H9 (cell line): ENCODE measurements at regions not wholly inside any gene's neighbourhood (a gene's known extent, or its start where the extent isn't known, plus 50 kb on each side); places are given as distances from the start of the nearest gene placed in this dataset.

Source experiments
- DNase-seq: peaks from one replicate; pipeline ENCODE4 v3.0.0-alpha.2; 2017
- H2AFZ ChIP-seq: one replicate; pipeline ENCODE4 v1.6.1; 2013; ENCODE audit warnings: mild to moderate bottlenecking, low read length, control low read depth, moderate library complexity
- H2AK5ac ChIP-seq: 2 replicates; pipeline ENCODE4 v1.6.1; 2013; ENCODE audit warnings: low read length, control low read depth, mixed read lengths; ENCODE audit not compliant: insufficient read length
- H2BK120ac ChIP-seq: one replicate; pipeline ENCODE4 v1.6.1; 2013; ENCODE audit warnings: low read depth, mild to moderate bottlenecking, low read length, control low read depth, inconsistent platforms; ENCODE audit not compliant: poor library complexity, severe bottlenecking
- H2BK12ac ChIP-seq: 2 replicates; pipeline ENCODE4 v1.6.1; 2013; ENCODE audit warnings: low read length, control low read depth, mixed read lengths, low read depth; ENCODE audit not compliant: insufficient read length
- H2BK15ac ChIP-seq: 2 replicates; pipeline ENCODE4 v1.6.1; 2013; ENCODE audit warnings: low read depth, low read length, control low read depth
- H2BK20ac ChIP-seq: one replicate; pipeline ENCODE4 v1.6.1; 2013; ENCODE audit warnings: low read depth, mild to moderate bottlenecking, low read length, control low read depth, inconsistent platforms; ENCODE audit not compliant: poor library complexity, severe bottlenecking
- H2BK5ac ChIP-seq: 2 replicates; pipeline ENCODE4 v1.6.1; 2013; ENCODE audit warnings: low read length, control low read depth, mixed read lengths; ENCODE audit not compliant: insufficient read length
- H3K14ac ChIP-seq: 2 replicates; pipeline ENCODE4 v1.6.1; 2013; ENCODE audit warnings: low read length, control low read depth; ENCODE audit not compliant: insufficient read depth
- H3K18ac ChIP-seq: 2 replicates; pipeline ENCODE4 v1.6.1; 2013; ENCODE audit warnings: low read depth, mild to moderate bottlenecking, mixed read lengths, low read length, control low read depth; ENCODE audit not compliant: insufficient read length
- H3K23ac ChIP-seq: 2 replicates; pipeline ENCODE4 v1.6.1; 2013; ENCODE audit warnings: low read length, control low read depth, mixed read lengths, low read depth; ENCODE audit not compliant: insufficient read length
- H3K23me2 ChIP-seq: 2 replicates; pipeline ENCODE4 v1.6.1; 2013; ENCODE audit warnings: low read depth, mild to moderate bottlenecking, mixed read lengths, low read length, control low read depth; ENCODE audit not compliant: insufficient read length, poor library complexity, severe bottlenecking
- H3K27ac ChIP-seq: 2 replicates; pipeline ENCODE4 v1.5.1; 2013; ENCODE audit warnings: low read length, control low read depth, mixed read lengths, low read depth; ENCODE audit not compliant: insufficient read length
- H3K27me3 ChIP-seq: 2 replicates; pipeline ENCODE4 v1.6.1; 2013; ENCODE audit warnings: low read length, control low read depth, inconsistent platforms; ENCODE audit not compliant: insufficient read depth
- H3K4ac ChIP-seq: 2 replicates; pipeline ENCODE4 v1.6.1; 2013; ENCODE audit warnings: low read depth, mild to moderate bottlenecking, control low read depth, inconsistent platforms, low read length, moderate library complexity
- H3K4me1 ChIP-seq: 2 replicates; pipeline ENCODE4 v1.6.1; 2013; ENCODE audit warnings: low read length, control low read depth, inconsistent platforms; ENCODE audit not compliant: insufficient read depth
- H3K4me2 ChIP-seq: 2 replicates; pipeline ENCODE4 v1.6.1; 2013; ENCODE audit warnings: low read length, control low read depth, mixed read lengths; ENCODE audit not compliant: insufficient read length, insufficient read depth
- H3K56ac ChIP-seq: 2 replicates; pipeline ENCODE4 v1.6.1; 2013; ENCODE audit warnings: low read depth, mild to moderate bottlenecking, mixed read lengths, low read length, control low read depth; ENCODE audit not compliant: insufficient read length
- H3K79me1 ChIP-seq: 2 replicates; pipeline ENCODE4 v1.6.1; 2013; ENCODE audit warnings: low read depth, mild to moderate bottlenecking, moderate library complexity, low read length, control low read depth, inconsistent platforms; ENCODE audit not compliant: insufficient read depth, poor library complexity, severe bottlenecking
- H3K79me2 ChIP-seq: 2 replicates; pipeline ENCODE4 v1.6.1; 2013; ENCODE audit warnings: low read length, control low read depth, inconsistent platforms; ENCODE audit not compliant: insufficient read depth
- H3K9ac ChIP-seq: 2 replicates; pipeline ENCODE4 v1.6.1; 2013; ENCODE audit warnings: low read length, control low read depth, mixed read lengths; ENCODE audit not compliant: insufficient read length; ENCODE audit errors: extremely low read depth
- H3K9me3 ChIP-seq: one replicate; pipeline ENCODE4 v1.6.1; 2013; ENCODE audit warnings: low read depth, low read length, inconsistent platforms; ENCODE audit not compliant: control insufficient read depth
- H3T11ph ChIP-seq: one replicate; pipeline ENCODE4 v1.6.1; 2013; ENCODE audit warnings: mild to moderate bottlenecking, low read length, control low read depth, inconsistent platforms
- H4K20me1 ChIP-seq: one replicate; pipeline ENCODE4 v1.6.1; 2013; ENCODE audit not compliant: control insufficient read depth, insufficient read length, insufficient read depth
- H4K5ac ChIP-seq: 2 replicates; pipeline ENCODE4 v1.6.1; 2013; ENCODE audit warnings: low read depth, mild to moderate bottlenecking, mixed read lengths, low read length, control low read depth; ENCODE audit not compliant: insufficient read length
- H4K8ac ChIP-seq: replicated peaks from 2 replicates; pipeline ENCODE4 v1.6.1; 2013; ENCODE audit warnings: low read length, control low read depth, mixed read lengths, low read depth; ENCODE audit not compliant: insufficient read length
- H4K91ac ChIP-seq: 2 replicates; pipeline ENCODE4 v1.6.1; 2013; ENCODE audit warnings: low read depth, mild to moderate bottlenecking, moderate library complexity, mixed read lengths, low read length, control low read depth; ENCODE audit not compliant: insufficient read length
- H3K27ac Mint-ChIP-seq, 3 experiments: 2 replicates in 2 of 3; 3 replicates in 1 of 3; pipeline ENCODE4 v1.8.0; 2020 to 2021; ENCODE audit warnings: mixed read lengths in 3 of 3, mild to moderate bottlenecking in 1 of 3, moderate library complexity in 1 of 3
- H3K27me3 Mint-ChIP-seq: 2 replicates; pipeline ENCODE4 v1.8.0; 2021; ENCODE audit warnings: low read depth, mild to moderate bottlenecking, moderate library complexity, mixed read lengths
- H3K36me3 Mint-ChIP-seq, 3 experiments: 2 replicates in 2 of 3; 3 replicates in 1 of 3; pipeline ENCODE4 v1.8.0; 2020 to 2021; ENCODE audit warnings: low read depth in 3 of 3, mixed read lengths in 3 of 3; ENCODE audit not compliant: insufficient read depth in 1 of 3
- H3K4me1 Mint-ChIP-seq, 2 experiments: 2 replicates each; pipeline ENCODE4 v1.8.0; 2020; ENCODE audit warnings: mixed read lengths in 2 of 2
- H3K4me3 Mint-ChIP-seq, 2 experiments: 2 replicates in 1 of 2; 3 replicates in 1 of 2; pipeline ENCODE4 v1.8.0; 2020 to 2021; ENCODE audit warnings: mild to moderate bottlenecking in 2 of 2, mixed read lengths in 2 of 2, moderate library complexity in 1 of 2
- H3K9me3 Mint-ChIP-seq, 2 experiments: 2 replicates in 1 of 2; 3 replicates in 1 of 2; pipeline ENCODE4 v1.8.0; 2020; ENCODE audit warnings: mild to moderate bottlenecking in 2 of 2, mixed read lengths in 2 of 2, moderate library complexity in 1 of 2
- TF ChIP-seq, protein P1 (sequence below): fragments of 200-600 bp; sonication (generic); conservative IDR thresholded peaks from 3 replicates; pipeline ENCODE4 v1.8.0; 2021; ENCODE audit warnings: antibody characterized with exemption, mild to moderate bottlenecking

DNA sequence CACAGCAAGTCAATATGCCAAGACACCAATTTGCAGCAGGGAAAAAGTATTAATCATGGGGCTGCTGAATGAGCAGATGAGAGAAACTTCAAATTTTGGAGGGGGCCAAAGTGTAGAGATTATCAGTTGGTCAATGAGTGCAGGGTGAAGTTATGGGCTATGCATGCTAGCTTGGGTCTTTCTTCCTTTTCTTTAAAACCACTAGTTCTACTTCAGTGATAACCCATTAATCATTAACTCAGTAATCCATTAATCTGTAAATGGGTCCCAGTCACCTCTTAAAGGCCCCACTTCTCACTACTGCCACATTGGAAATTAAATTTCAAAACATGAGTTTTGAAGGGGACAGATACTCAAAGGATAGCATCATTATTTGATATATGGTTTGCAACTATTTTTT, 688.6 kb upstream of the ADGRL4 start:
- no peak overlapping the region for H3T11ph ChIP-seq
- no peak overlapping the region for H2BK20ac ChIP-seq
- Mint-ChIP-seq H3K4me3 (no peak overlapping the region), H3K4me1 (peaks cover 2 to 5% of the 10 kb centered on the region in 2 experiments; a peak in 2 of 4 replicates), H3K27ac (no peak overlapping the region; a peak in 1 of 7 replicates), H3K9me3 (0 out of 5 replicates have a peak, but pooled peaks cover 0 to 2% of the 10 kb centered on the region in 2 experiments), H3K27me3 (no peaks in the 10 kb centered on the region), H3K36me3 (no peaks in the 10 kb centered on the region; a peak in 2 of 7 replicates)
- H3K14ac ChIP-seq = no peak overlapping the region
- no peak overlapping the region for H2AFZ ChIP-seq
- H3K23ac ChIP-seq = no peak overlapping the region
- DNase-seq = no peak
- H3K23me2 ChIP-seq = no peaks in the 10 kb centered on the region
- H3K4me2 ChIP-seq = no peak overlapping the region
- H3K4ac ChIP-seq = no peak overlapping the region
- H3K4me1 ChIP-seq = no peaks in the 10 kb centered on the region
- no peaks in the 10 kb centered on the region for H4K20me1 ChIP-seq
- H2AK5ac ChIP-seq = no peak overlapping the region
- H3K79me1 ChIP-seq = no peaks in the 10 kb centered on the region
- no peaks in the 10 kb centered on the region for H3K27me3 ChIP-seq
- no peaks in the 10 kb centered on the region for H3K9me3 ChIP-seq
- no peak overlapping the region for H4K91ac ChIP-seq
- TF ChIP-seq, protein P1, sequence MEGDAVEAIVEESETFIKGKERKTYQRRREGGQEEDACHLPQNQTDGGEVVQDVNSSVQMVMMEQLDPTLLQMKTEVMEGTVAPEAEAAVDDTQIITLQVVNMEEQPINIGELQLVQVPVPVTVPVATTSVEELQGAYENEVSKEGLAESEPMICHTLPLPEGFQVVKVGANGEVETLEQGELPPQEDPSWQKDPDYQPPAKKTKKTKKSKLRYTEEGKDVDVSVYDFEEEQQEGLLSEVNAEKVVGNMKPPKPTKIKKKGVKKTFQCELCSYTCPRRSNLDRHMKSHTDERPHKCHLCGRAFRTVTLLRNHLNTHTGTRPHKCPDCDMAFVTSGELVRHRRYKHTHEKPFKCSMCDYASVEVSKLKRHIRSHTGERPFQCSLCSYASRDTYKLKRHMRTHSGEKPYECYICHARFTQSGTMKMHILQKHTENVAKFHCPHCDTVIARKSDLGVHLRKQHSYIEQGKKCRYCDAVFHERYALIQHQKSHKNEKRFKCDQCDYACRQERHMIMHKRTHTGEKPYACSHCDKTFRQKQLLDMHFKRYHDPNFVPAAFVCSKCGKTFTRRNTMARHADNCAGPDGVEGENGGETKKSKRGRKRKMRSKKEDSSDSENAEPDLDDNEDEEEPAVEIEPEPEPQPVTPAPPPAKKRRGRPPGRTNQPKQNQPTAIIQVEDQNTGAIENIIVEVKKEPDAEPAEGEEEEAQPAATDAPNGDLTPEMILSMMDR = no peak
- H3K9ac ChIP-seq = no peak overlapping the region
- H3K79me2 ChIP-seq = no peaks in the 10 kb centered on the region
- no peak overlapping the region for H2BK5ac ChIP-seq
- H3K27ac ChIP-seq = no peak overlapping the region
- no peak overlapping the region for H2BK12ac ChIP-seq
- H3K56ac ChIP-seq = no peak overlapping the region
- no peak overlapping the region for H4K8ac ChIP-seq
- no peak overlapping the region for H4K5ac ChIP-seq
- H3K18ac ChIP-seq = no peak overlapping the region
- no peak overlapping the region for H2BK120ac ChIP-seq
- no peak overlapping the region for H2BK15ac ChIP-seq
